Prostate gland (tissue), 2 donors: ENCODE measurements at regions not wholly inside any gene's neighbourhood (a gene's known extent, or its start where the extent isn't known, plus 50 kb on each side); places are given as distances from the start of the nearest gene placed in this dataset.

Source experiments
- POLR2A ChIP-seq: fragments of 450-650 bp; IDR thresholded peaks from one replicate; pipeline ENCODE4 v1.6.1; 2016; ENCODE audit warnings: antibody characterized with exemption, mild to moderate bottlenecking
- TF ChIP-seq, protein P1 (sequence below), 4 experiments: fragments of 200-600 bp in 2 of 4; fragments of 450-650 bp in 2 of 4; sonication (generic) in 2 of 4; IDR thresholded peaks; 1 replicate in 3 of 4; 2 replicates in 1 of 4; pipeline ENCODE4 v1.5.1; 2016 to 2019; ENCODE audit warnings: antibody characterized with exemption in 4 of 4, mild to moderate bottlenecking in 2 of 4, moderate library complexity in 2 of 4

DNA sequence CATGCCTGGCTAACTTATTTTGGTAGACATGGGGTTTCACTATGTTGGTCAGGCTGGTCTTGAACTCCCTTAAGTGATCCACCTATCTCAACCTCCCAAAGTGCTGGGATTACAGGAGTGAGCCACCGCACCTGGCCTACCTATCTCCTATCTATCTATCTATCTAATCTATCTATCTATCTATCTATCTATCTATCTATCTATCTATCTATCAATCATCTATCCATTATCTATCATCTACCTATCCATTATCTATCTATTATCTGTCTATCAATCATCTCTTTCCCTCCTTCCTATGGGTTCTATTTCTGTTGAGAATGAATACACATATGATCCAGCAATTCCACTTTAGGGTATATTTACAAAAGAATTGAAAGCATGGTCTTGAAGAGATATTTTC lies 194.2 kb upstream of the ARG1 start:
- TF ChIP-seq POLR2A: no peak
- TF ChIP-seq, protein P1, sequence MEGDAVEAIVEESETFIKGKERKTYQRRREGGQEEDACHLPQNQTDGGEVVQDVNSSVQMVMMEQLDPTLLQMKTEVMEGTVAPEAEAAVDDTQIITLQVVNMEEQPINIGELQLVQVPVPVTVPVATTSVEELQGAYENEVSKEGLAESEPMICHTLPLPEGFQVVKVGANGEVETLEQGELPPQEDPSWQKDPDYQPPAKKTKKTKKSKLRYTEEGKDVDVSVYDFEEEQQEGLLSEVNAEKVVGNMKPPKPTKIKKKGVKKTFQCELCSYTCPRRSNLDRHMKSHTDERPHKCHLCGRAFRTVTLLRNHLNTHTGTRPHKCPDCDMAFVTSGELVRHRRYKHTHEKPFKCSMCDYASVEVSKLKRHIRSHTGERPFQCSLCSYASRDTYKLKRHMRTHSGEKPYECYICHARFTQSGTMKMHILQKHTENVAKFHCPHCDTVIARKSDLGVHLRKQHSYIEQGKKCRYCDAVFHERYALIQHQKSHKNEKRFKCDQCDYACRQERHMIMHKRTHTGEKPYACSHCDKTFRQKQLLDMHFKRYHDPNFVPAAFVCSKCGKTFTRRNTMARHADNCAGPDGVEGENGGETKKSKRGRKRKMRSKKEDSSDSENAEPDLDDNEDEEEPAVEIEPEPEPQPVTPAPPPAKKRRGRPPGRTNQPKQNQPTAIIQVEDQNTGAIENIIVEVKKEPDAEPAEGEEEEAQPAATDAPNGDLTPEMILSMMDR (IDR thresholded peaks at IDR 0.05): no peak
